B cell (primary cell): ENCODE measurements at regions not wholly inside any gene's neighbourhood (a gene's known extent, or its start where the extent isn't known, plus 50 kb on each side); places are given as distances from the start of the nearest gene placed in this dataset.

Experiments
- ATAC-seq: fragments of 200-7000 bp; cut with Tn5 transposase; one replicate; pipeline ENCODE4 v1.10.0; 2021; ENCODE audit warnings: low read depth, mild to moderate bottlenecking, moderate number of reproducible peaks, moderate library complexity
- CTCF ChIA-PET: fragments of 350-600 bp; sonication (Branson Sonifier 250); formaldehyde crosslinking; loops from one replicate; lab custom pipeline; 2021; ENCODE audit warnings: antibody characterized with exemption, inconsistent platforms; lab: Charles Lee
- POLR2A ChIA-PET: fragments of 350-600 bp; sonication (Branson Sonifier 250); formaldehyde crosslinking; loops from one replicate; lab custom pipeline; 2021; ENCODE audit warnings: antibody characterized with exemption; lab: Charles Lee
- DNase-seq: peaks from one replicate; pipeline ENCODE4 v3.0.0; 2013
- H2AFZ ChIP-seq: 2 replicates; pipeline ENCODE4 v1.6.1; 2012; ENCODE audit warnings: mild to moderate bottlenecking, low read depth, low read length; ENCODE audit not compliant: insufficient read depth, poor library complexity, severe bottlenecking
- H3K27ac ChIP-seq, 2 donors: 1 replicate in 1 of 2; 2 replicates in 1 of 2; pipeline ENCODE4 v1.5.1; 2012 to 2013; ENCODE audit warnings: low read length in 2 of 2, mild to moderate bottlenecking in 2 of 2, moderate library complexity in 1 of 2
- H3K27me3 ChIP-seq, 4 experiments: fragments of 200-600 bp in 1 of 4; sonication (generic) in 1 of 4; replicated peaks in 1 of 4; 1 replicate in 2 of 4; 2 replicates in 2 of 4; pipeline versions ENCODE4 v1.6.1 to v1.7.0; 2013 to 2016; ENCODE audit warnings: low read length in 3 of 4, mild to moderate bottlenecking in 2 of 4, mixed read lengths in 1 of 4, moderate library complexity in 1 of 4; ENCODE audit not compliant: insufficient read depth in 4 of 4, control insufficient read depth in 3 of 4; ENCODE audit errors: control extremely low read depth in 1 of 4
- H3K36me3 ChIP-seq, 2 experiments: replicated peaks in 1 of 2; 1 replicate in 1 of 2; 2 replicates in 1 of 2; pipeline versions ENCODE4 v1.6.1 to v1.7.1; 2013; ENCODE audit warnings: low read length in 1 of 2; ENCODE audit not compliant: insufficient read depth in 2 of 2, control insufficient read depth in 1 of 2; ENCODE audit errors: control extremely low read depth in 1 of 2, extremely low read depth in 1 of 2
- H3K4me1 ChIP-seq, 2 donors: fragments of 200-600 bp in 1 of 2; sonication (generic) in 1 of 2; 1 replicate in 1 of 2; 2 replicates in 1 of 2; pipeline versions ENCODE4 v1.5.1 to v1.6.1; 2013 to 2017; ENCODE audit warnings: low read length in 2 of 2; ENCODE audit not compliant: control insufficient read depth in 2 of 2, insufficient read depth in 2 of 2
- H3K4me2 ChIP-seq: replicated peaks from 2 replicates; pipeline ENCODE3; 2012; ENCODE audit warnings: mild to moderate bottlenecking, low read depth, low read length; ENCODE audit not compliant: poor library complexity, severe bottlenecking
- H3K4me3 ChIP-seq, 5 experiments: fragments of 200-600 bp in 1 of 5; sonication (generic) in 1 of 5; 1 replicate in 3 of 5; 2 replicates in 2 of 5; pipeline versions ENCODE4 v1.5.1 to v1.7.0; 2011 to 2016; ENCODE audit warnings: low read length in 4 of 5, mild to moderate bottlenecking in 4 of 5, low read depth in 2 of 5, control low read depth in 1 of 5, moderate library complexity in 1 of 5; ENCODE audit not compliant: insufficient read depth in 1 of 5; ENCODE audit errors: control extremely low read depth in 1 of 5, extremely low read depth in 1 of 5
- H3K79me2 ChIP-seq: fragments of 200-600 bp; sonication (generic); one replicate; pipeline ENCODE4 v1.6.0; 2016; ENCODE audit warnings: low read length; ENCODE audit not compliant: control insufficient read depth, insufficient read depth
- H3K9ac ChIP-seq: fragments of 200-600 bp; sonication (generic); 2 replicates; pipeline ENCODE4 v1.6.1; 2017; ENCODE audit warnings: mild to moderate bottlenecking, low read length, moderate library complexity
- H3K9me3 ChIP-seq, 3 donors: one replicate each; pipeline versions ENCODE4 v1.6.1 to v1.7.1; 2013; ENCODE audit warnings: low read length in 2 of 3; ENCODE audit not compliant: control insufficient read depth in 2 of 3, insufficient read depth in 1 of 3; ENCODE audit errors: control extremely low read depth in 1 of 3
- H4K20me1 ChIP-seq: 2 replicates; pipeline ENCODE4 v1.6.0; 2012; ENCODE audit warnings: mild to moderate bottlenecking, low read length; ENCODE audit not compliant: insufficient read depth, control insufficient read depth, poor library complexity, severe bottlenecking
- H3K27ac Mint-ChIP-seq: one replicate; pipeline ENCODE4 v1.8.0; 2021; ENCODE audit warnings: mixed read lengths
- H3K27me3 Mint-ChIP-seq: one replicate; pipeline ENCODE4 v1.8.0; 2021; ENCODE audit warnings: mixed read lengths
- H3K4me1 Mint-ChIP-seq: one replicate; pipeline ENCODE4 v1.8.0; 2021; ENCODE audit warnings: mixed read lengths
- H3K4me3 Mint-ChIP-seq: one replicate; pipeline ENCODE4 v1.8.0; 2021; ENCODE audit warnings: mixed read lengths
- H3K9me3 Mint-ChIP-seq: one replicate; pipeline ENCODE4 v1.8.0; 2022; ENCODE audit warnings: mixed read lengths; ENCODE audit not compliant: insufficient read depth
- EZH2 ChIP-seq: IDR thresholded peaks from 2 replicates; pipeline ENCODE4 v1.6.1; 2012; ENCODE audit warnings: borderline replicate concordance, low read depth, mild to moderate bottlenecking, moderate library complexity, low read length; ENCODE audit not compliant: insufficient read depth, poor library complexity, severe bottlenecking
- WGBS: methylation state at CpG from one replicate; pipeline ENCODE4 v1.1.5; 2013; ENCODE audit warnings: missing lambda C conversion rate; ENCODE audit not compliant: insufficient coverage; 5-methylcytosine and 5-hydroxymethylcytosine counted together
- intact Hi-C: fragments of 100-400 bp; cut with micrococcal nuclease; formaldehyde crosslinking; loops from one replicate; pipeline ENCODE4 v1.10.0; 2022
- TF ChIP-seq, protein P1 (sequence below): fragments of 200-600 bp; IDR thresholded peaks from one replicate; pipeline ENCODE4 v1.8.0; 2022; ENCODE audit warnings: antibody characterized with exemption, mild to moderate bottlenecking

DNA sequence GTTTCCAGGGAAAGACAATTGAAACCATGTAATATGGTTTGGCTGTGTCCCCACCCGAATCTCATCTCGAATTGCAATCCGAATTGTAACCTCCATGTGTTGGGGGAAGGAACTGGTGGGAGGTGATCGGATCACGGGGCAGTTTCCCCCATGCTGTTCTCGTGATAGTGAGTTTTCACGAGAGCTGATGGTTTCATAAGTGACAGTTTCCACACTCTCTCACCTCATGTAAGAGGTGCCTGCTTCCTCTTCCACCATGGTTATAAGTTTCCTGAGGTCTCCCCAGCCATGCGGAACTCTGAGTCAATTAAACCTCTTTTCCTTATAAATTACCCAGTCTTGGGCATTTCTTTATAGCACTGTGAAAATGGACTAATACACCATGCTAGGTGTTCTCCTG is 148.3 kb upstream of the CADM1 start:
- ChIA-PET POLR2A (no interaction called here), CTCF (no interaction called here)
- H3K4me1 ChIP-seq, result no peaks in the 10 kb centered on the region
- DNase-seq (no peak), ATAC-seq (no peak)
- no peak for TF ChIP-seq EZH2
- TF ChIP-seq, protein P1, sequence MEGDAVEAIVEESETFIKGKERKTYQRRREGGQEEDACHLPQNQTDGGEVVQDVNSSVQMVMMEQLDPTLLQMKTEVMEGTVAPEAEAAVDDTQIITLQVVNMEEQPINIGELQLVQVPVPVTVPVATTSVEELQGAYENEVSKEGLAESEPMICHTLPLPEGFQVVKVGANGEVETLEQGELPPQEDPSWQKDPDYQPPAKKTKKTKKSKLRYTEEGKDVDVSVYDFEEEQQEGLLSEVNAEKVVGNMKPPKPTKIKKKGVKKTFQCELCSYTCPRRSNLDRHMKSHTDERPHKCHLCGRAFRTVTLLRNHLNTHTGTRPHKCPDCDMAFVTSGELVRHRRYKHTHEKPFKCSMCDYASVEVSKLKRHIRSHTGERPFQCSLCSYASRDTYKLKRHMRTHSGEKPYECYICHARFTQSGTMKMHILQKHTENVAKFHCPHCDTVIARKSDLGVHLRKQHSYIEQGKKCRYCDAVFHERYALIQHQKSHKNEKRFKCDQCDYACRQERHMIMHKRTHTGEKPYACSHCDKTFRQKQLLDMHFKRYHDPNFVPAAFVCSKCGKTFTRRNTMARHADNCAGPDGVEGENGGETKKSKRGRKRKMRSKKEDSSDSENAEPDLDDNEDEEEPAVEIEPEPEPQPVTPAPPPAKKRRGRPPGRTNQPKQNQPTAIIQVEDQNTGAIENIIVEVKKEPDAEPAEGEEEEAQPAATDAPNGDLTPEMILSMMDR, result no peak
- Mint-ChIP-seq H3K9me3 (no peaks in the 10 kb centered on the region), H3K27me3 (peaks cover 14% of the 10 kb centered on the region), H3K27ac (no peak overlapping the region), H3K4me3 (no peak overlapping the region), H3K4me1 (no peaks in the 10 kb centered on the region)
- WGBS, result 45% methylated on average over 3 of the region's 8 CpGs
- H3K9ac ChIP-seq, result no peak overlapping the region
- H3K4me3 ChIP-seq, result no peak overlapping the region
- H3K4me2 ChIP-seq, result no peak overlapping the region
- peaks cover 0 to 4% (median 1%) of the 10 kb centered on the region in 4 experiments for H3K27me3 ChIP-seq
- no peaks in the 10 kb centered on the region for H3K79me2 ChIP-seq
- H3K27ac ChIP-seq, result no peak overlapping the region
- H4K20me1 ChIP-seq, result no peaks in the 10 kb centered on the region
- no peaks in the 10 kb centered on the region for H3K36me3 ChIP-seq
- H3K9me3 ChIP-seq, result no peaks in the 10 kb centered on the region
- H2AFZ ChIP-seq, result no peak overlapping the region
- intact Hi-C loops, result no loop called here

DNA sequence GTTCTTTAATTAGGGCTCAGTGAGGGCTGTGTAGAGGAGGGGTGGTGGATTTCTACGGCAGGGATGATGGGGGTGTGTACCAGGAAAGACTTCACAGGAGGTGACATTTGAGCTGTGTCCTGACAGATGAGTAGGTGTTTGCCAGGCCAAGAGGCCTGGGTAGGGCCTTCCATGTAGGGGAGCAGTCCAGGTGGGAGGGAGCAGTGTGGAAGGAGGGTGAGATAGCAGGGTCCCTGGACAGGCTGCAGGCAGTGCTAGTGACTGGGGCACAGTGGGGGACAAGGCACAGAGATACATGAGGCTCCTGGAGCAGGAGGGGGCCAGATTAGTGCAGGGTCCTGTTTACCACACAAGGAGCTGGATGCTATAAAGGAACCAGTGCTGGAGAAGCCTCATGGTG is 147.9 kb upstream of the CADM1 start:
- no peak for ATAC-seq
- no peak overlapping the region for H2AFZ ChIP-seq
- DNase-seq, result no peak
- H3K36me3 ChIP-seq, result no peaks in the 10 kb centered on the region
- Mint-ChIP-seq H3K4me1 (no peaks in the 10 kb centered on the region), H3K27ac (no peak overlapping the region), H3K27me3 (peaks cover 13% of the 10 kb centered on the region), H3K9me3 (no peaks in the 10 kb centered on the region), H3K4me3 (no peak overlapping the region)
- H4K20me1 ChIP-seq, result no peaks in the 10 kb centered on the region
- H3K4me2 ChIP-seq, result no peak overlapping the region
- H3K4me3 ChIP-seq, result no peak overlapping the region
- no peaks in the 10 kb centered on the region for H3K4me1 ChIP-seq
- TF ChIP-seq, protein P1, result no peak
- TF ChIP-seq EZH2, result no peak
- POLR2A ChIA-PET, result no interaction called here
- no peaks in the 10 kb centered on the region for H3K9me3 ChIP-seq
- peaks cover 0 to 4% (median 0%) of the 10 kb centered on the region in 4 experiments for H3K27me3 ChIP-seq
- 56% methylated on average over 1 of the region's 1 CpG for WGBS
- CTCF ChIA-PET, result no interaction called here
- no peaks in the 10 kb centered on the region for H3K79me2 ChIP-seq
- no peak overlapping the region for H3K27ac ChIP-seq
- no peak overlapping the region for H3K9ac ChIP-seq
- intact Hi-C loops, result no loop called here
